IMR-90 (cell line): ENCODE measurements at regions not wholly inside any gene's neighbourhood (a gene's known extent, or its start where the extent isn't known, plus 50 kb on each side); places are given as distances from the start of the nearest gene placed in this dataset.

Source experiments
- ATAC-seq: fragments of 200-7000 bp; cut with Tn5 transposase; 2 replicates; pipeline ENCODE4 v1.9.1; 2020; ENCODE audit warnings: low read depth, mild to moderate bottlenecking, moderate library complexity
- BruUV-seq: library from RNA; stranded (reverse); fragments of 400-500 nt; replicated peaks from 2 replicates; lab custom pipeline; 2021; lab: Mats Ljungman, UMichigan
- CTCF ChIA-PET: fragments of 300-600 bp; formaldehyde crosslinking; extraction: SDS; loops from one replicate; lab custom pipeline; 2021; ENCODE audit warnings: antibody characterized with exemption; lab: Yijun Ruan, JAX
- POLR2A ChIA-PET: fragments of 300-600 bp; sonication (Branson Sonifier 250); formaldehyde crosslinking; loops from one replicate; lab custom pipeline; 2022; ENCODE audit warnings: antibody characterized with exemption; ENCODE audit not compliant: unreplicated experiment; lab: Charles Lee
- DNase-seq: peaks from one replicate; pipeline ENCODE4 v3.0.0; 2013
- H2AFZ ChIP-seq: replicated peaks from 2 replicates; pipeline ENCODE3; 2013; ENCODE audit warnings: low read length, mild to moderate bottlenecking; ENCODE audit not compliant: poor library complexity
- H2AK5ac ChIP-seq: 2 replicates; pipeline ENCODE4 v1.6.1; 2013; ENCODE audit warnings: low read depth, low read length, inconsistent platforms
- H2AK9ac ChIP-seq: replicated peaks from 2 replicates; pipeline ENCODE3; 2013; ENCODE audit warnings: mild to moderate bottlenecking, low read depth, low read length, moderate library complexity; ENCODE audit not compliant: poor library complexity
- H2BK120ac ChIP-seq: 2 replicates; pipeline ENCODE4 v1.6.1; 2013; ENCODE audit warnings: low read depth, low read length, inconsistent platforms
- H2BK15ac ChIP-seq: 3 replicates; pipeline ENCODE4 v1.6.1; 2013; ENCODE audit warnings: low read depth, low read length, inconsistent platforms
- H2BK20ac ChIP-seq: 2 replicates; pipeline ENCODE4 v1.6.1; 2013; ENCODE audit warnings: low read depth, mild to moderate bottlenecking, inconsistent platforms, low read length, moderate library complexity
- H2BK5ac ChIP-seq: 2 replicates; pipeline ENCODE4 v1.6.1; 2013; ENCODE audit warnings: mild to moderate bottlenecking, low read depth, low read length, inconsistent platforms; ENCODE audit not compliant: poor library complexity, severe bottlenecking
- H3K14ac ChIP-seq: replicated peaks from 2 replicates; pipeline ENCODE4 v1.6.1; 2013; ENCODE audit warnings: low read depth, low read length, inconsistent platforms
- H3K18ac ChIP-seq: 2 replicates; pipeline ENCODE4 v1.6.1; 2013; ENCODE audit warnings: low read depth, low read length, control low read depth
- H3K23ac ChIP-seq: 2 replicates; pipeline ENCODE4 v1.6.1; 2013; ENCODE audit warnings: low read depth, low read length, inconsistent platforms
- H3K27ac ChIP-seq: 2 replicates; pipeline ENCODE4 v1.5.1; 2013; ENCODE audit warnings: mild to moderate bottlenecking, control low read depth, low read length; ENCODE audit not compliant: insufficient read depth
- H3K27me3 ChIP-seq: 2 replicates; pipeline ENCODE4 v1.6.1; 2013; ENCODE audit warnings: low read length; ENCODE audit not compliant: control insufficient read depth, insufficient read depth
- H3K36me3 ChIP-seq: 2 replicates; pipeline ENCODE4 v1.6.1; 2013; ENCODE audit warnings: low read length, mixed read lengths; ENCODE audit not compliant: control insufficient read depth, insufficient read depth
- H3K4ac ChIP-seq: 2 replicates; pipeline ENCODE4 v1.6.1; 2013; ENCODE audit warnings: low read depth, low read length, inconsistent platforms
- H3K4me1 ChIP-seq: 2 replicates; pipeline ENCODE4 v1.6.1; 2013; ENCODE audit warnings: low read length, mixed read lengths; ENCODE audit not compliant: control insufficient read depth, insufficient read depth
- H3K4me2 ChIP-seq: 2 replicates; pipeline ENCODE4 v1.6.1; 2013; ENCODE audit warnings: low read depth, mild to moderate bottlenecking, control low read depth, low read length, moderate library complexity
- H3K4me3 ChIP-seq: 2 replicates; pipeline ENCODE4 v1.5.1; 2013; ENCODE audit warnings: low read depth, mild to moderate bottlenecking, control low read depth, low read length, moderate library complexity; ENCODE audit not compliant: insufficient read depth
- H3K56ac ChIP-seq: 2 replicates; pipeline ENCODE4 v1.6.1; 2013; ENCODE audit warnings: low read length, inconsistent platforms; ENCODE audit not compliant: insufficient read depth; ENCODE audit errors: extremely low read depth
- H3K79me1 ChIP-seq, 2 experiments: 2 replicates each; pipeline ENCODE4 v1.6.1; 2013; ENCODE audit warnings: low read length in 2 of 2, inconsistent platforms in 1 of 2, low read depth in 1 of 2
- H3K9ac ChIP-seq: 2 replicates; pipeline ENCODE4 v1.6.1; 2013; ENCODE audit warnings: low read depth, low read length, control low read depth
- H3K9me1 ChIP-seq: 2 replicates; pipeline ENCODE4 v1.6.1; 2013; ENCODE audit warnings: low read length, inconsistent platforms; ENCODE audit not compliant: insufficient read depth
- H3K9me3 ChIP-seq: 2 replicates; pipeline ENCODE4 v1.6.1; 2013; ENCODE audit warnings: low read length; ENCODE audit not compliant: control insufficient read depth, insufficient read depth
- H4K20me1 ChIP-seq: 2 replicates; pipeline ENCODE4 v1.6.1; 2013; ENCODE audit warnings: low read length, inconsistent platforms; ENCODE audit not compliant: insufficient read depth
- H4K5ac ChIP-seq: 2 replicates; pipeline ENCODE4 v1.6.1; 2013; ENCODE audit warnings: mild to moderate bottlenecking, low read depth, low read length, control low read depth
- H4K8ac ChIP-seq, 2 experiments: 2 replicates each; pipeline ENCODE4 v1.6.1; 2013; ENCODE audit warnings: low read depth in 2 of 2, low read length in 2 of 2, control low read depth in 1 of 2, inconsistent platforms in 1 of 2
- H4K91ac ChIP-seq: 2 replicates; pipeline ENCODE4 v1.6.1; 2013; ENCODE audit warnings: low read depth, low read length, inconsistent platforms; ENCODE audit not compliant: insufficient read depth
- CEBPB ChIP-seq: IDR thresholded peaks from 2 replicates; pipeline ENCODE4 v1.6.1; 2012; ENCODE audit warnings: low read depth, low read length, improper control_type of control experiment
- WGBS, 2 experiments: methylation state at CpG; one replicate each; pipeline versions ENCODE4 v1.1.5 to v1.1.7; 2013; ENCODE audit warnings: missing lambda C conversion rate in 2 of 2; ENCODE audit not compliant: insufficient read length in 1 of 2; ENCODE audit errors: extremely low coverage in 2 of 2; 5-methylcytosine and 5-hydroxymethylcytosine counted together
- dilution Hi-C: fragments of 300-500 bp; cut with HindIII; formaldehyde crosslinking; loops from one replicate; pipeline ENCODE4 v1.14.3; 2018; ENCODE audit warnings: low sequenced_read_pairs; ENCODE audit not compliant: unreplicated experiment
- in situ Hi-C: fragments of 300-500 bp; cut with MboI; formaldehyde crosslinking; loops from 3 replicates; pipeline ENCODE4 v1.14.3; 2019; ENCODE audit warnings: low sequenced_read_pairs, inconsistent platforms, mixed read lengths
- intact Hi-C: fragments of 100-400 bp; cut with micrococcal nuclease; formaldehyde crosslinking; loops from 2 replicates; pipeline ENCODE4 v1.10.0; 2022
- TF ChIP-seq, protein P1 (sequence below): conservative IDR thresholded peaks from 2 replicates; pipeline ENCODE4 v1.5.1; 2012; ENCODE audit warnings: mild to moderate bottlenecking, low read depth, low read length, improper control_type of control experiment

DNA sequence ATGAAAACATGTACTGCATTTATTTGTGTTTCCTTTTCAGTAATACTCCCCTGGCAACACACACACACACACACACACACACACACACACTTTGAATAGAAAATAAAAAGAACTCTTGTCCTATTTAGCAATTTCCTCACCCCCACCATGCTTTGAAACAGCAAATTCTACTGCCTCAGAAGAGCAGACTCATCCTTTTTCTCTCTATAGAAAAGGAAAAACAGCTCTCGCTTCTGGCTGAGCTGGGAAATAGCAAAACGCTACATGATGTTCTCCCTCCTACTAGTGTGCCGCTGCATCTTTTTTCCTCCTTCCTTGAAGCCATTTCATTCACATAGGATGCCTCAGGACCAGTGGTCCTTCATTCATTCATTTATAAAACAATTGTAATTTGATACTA, 453.6 kb downstream of the CSNK1G3 start:
- DNase-seq, result no peak
- H2AK9ac ChIP-seq, result no peak overlapping the region
- no peak overlapping the region for H3K18ac ChIP-seq
- H3K79me1 ChIP-seq, result no peaks in the 10 kb centered on the region
- H3K23ac ChIP-seq, result no peak overlapping the region
- no peaks in the 10 kb centered on the region for H3K36me3 ChIP-seq
- no peak overlapping the region for H4K91ac ChIP-seq
- no peak overlapping the region for H2AK5ac ChIP-seq
- H3K9me1 ChIP-seq, result no peaks in the 10 kb centered on the region
- no peak overlapping the region for H2BK5ac ChIP-seq
- WGBS, 2 experiments, result no CpG with 5 or more reads among the region's 3 CpGs
- no peak overlapping the region for H2BK20ac ChIP-seq
- H3K27ac ChIP-seq, result no peak overlapping the region
- no peak overlapping the region for H3K14ac ChIP-seq
- TF ChIP-seq CEBPB, result no peak
- TF ChIP-seq, protein P1, sequence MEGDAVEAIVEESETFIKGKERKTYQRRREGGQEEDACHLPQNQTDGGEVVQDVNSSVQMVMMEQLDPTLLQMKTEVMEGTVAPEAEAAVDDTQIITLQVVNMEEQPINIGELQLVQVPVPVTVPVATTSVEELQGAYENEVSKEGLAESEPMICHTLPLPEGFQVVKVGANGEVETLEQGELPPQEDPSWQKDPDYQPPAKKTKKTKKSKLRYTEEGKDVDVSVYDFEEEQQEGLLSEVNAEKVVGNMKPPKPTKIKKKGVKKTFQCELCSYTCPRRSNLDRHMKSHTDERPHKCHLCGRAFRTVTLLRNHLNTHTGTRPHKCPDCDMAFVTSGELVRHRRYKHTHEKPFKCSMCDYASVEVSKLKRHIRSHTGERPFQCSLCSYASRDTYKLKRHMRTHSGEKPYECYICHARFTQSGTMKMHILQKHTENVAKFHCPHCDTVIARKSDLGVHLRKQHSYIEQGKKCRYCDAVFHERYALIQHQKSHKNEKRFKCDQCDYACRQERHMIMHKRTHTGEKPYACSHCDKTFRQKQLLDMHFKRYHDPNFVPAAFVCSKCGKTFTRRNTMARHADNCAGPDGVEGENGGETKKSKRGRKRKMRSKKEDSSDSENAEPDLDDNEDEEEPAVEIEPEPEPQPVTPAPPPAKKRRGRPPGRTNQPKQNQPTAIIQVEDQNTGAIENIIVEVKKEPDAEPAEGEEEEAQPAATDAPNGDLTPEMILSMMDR, result no peak
- dilution Hi-C loops (no loop called here), in situ Hi-C loops (no loop called here), intact Hi-C loops (no loop called here)
- no peak overlapping the region for H2AFZ ChIP-seq
- no peaks in the 10 kb centered on the region for H3K4me1 ChIP-seq
- H3K56ac ChIP-seq, result no peak overlapping the region
- H4K8ac ChIP-seq, result no peak overlapping the region
- H4K20me1 ChIP-seq, result no peaks in the 10 kb centered on the region
- H3K9ac ChIP-seq, result no peak overlapping the region
- no peak overlapping the region for H3K4me3 ChIP-seq
- CTCF ChIA-PET, result no interaction called here
- no peak overlapping the region for H4K5ac ChIP-seq
- POLR2A ChIA-PET, result no interaction called here
- no peaks in the 10 kb centered on the region; the same call in 1 of the 2 replicates for H3K9me3 ChIP-seq
- ATAC-seq, result no peak
- H2BK120ac ChIP-seq, result no peak overlapping the region
- no peak overlapping the region for H2BK15ac ChIP-seq
- H3K27me3 ChIP-seq, result no peaks in the 10 kb centered on the region
- BruUV-seq, result no TSS peak
- H3K4me2 ChIP-seq, result no peak overlapping the region
- H3K4ac ChIP-seq, result no peak overlapping the region
